ENCODE measurements at regions not wholly inside any gene's neighbourhood (a gene's known extent, or its start where the extent isn't known, plus 50 kb on each side); places are given as distances from the start of the nearest gene placed in this dataset.

- peak; percentile 87 for DNase-seq
- no peak for TF ChIP-seq CTCF (IDR thresholded peaks at IDR 0.05; ENCODE audit: low read depth, low read length)
- H3K27me3 ChIP-seq (ENCODE audit: insufficient read depth, low read depth, severe bottlenecking) = no peaks in the 10 kb centered on the region
Observed at GRCh38 chr12:124651516-124652273, 84.3 kb upstream of the NCOR2 start.

GRCh38 chr12:124650912-124651311 is 83.5 kb upstream of the NCOR2 start:
- Histone ChIP-seq H3K9me3 (ENCODE audit: severe bottlenecking) (peaks cover 21% of the 10 kb centered on the region), H3K36me3 (no peaks in the 10 kb centered on the region; the same call in none of the 2 replicates), H3K27me3 (ENCODE audit: insufficient read depth, low read depth, severe bottlenecking) (no peaks in the 10 kb centered on the region), H3K4me3 (ENCODE audit: low read depth, low read length) (no peak overlapping the region), H3K27ac (peak overlapping the region; percentile 99)
- DNase-seq = no peak
- no peak for TF ChIP-seq CTCF (IDR thresholded peaks at IDR 0.05; ENCODE audit: low read depth, low read length)

More at GRCh38 chr12:124651516-124652273, 84.3 kb upstream of the NCOR2 start:
- Histone ChIP-seq H3K4me3 (ENCODE audit: low read depth, low read length) (no peak overlapping the region), H3K27ac (peak overlapping the region; percentile 99), H3K36me3 (no peaks in the 10 kb centered on the region; the same call in none of the 2 replicates), H3K9me3 (ENCODE audit: severe bottlenecking) (peaks cover 21% of the 10 kb centered on the region)

- no peak for DNase-seq
- Histone ChIP-seq H3K36me3 (no peaks in the 10 kb centered on the region; the same call in none of the 2 replicates), H3K4me3 (ENCODE audit: low read depth, low read length) (no peak overlapping the region), H3K9me3 (ENCODE audit: severe bottlenecking) (peaks cover 21% of the 10 kb centered on the region), H3K27me3 (ENCODE audit: insufficient read depth, low read depth, severe bottlenecking) (no peaks in the 10 kb centered on the region), H3K27ac (peak overlapping the region; percentile 11; the same call in 1 of the 2 replicates)
- TF ChIP-seq CTCF (IDR thresholded peaks at IDR 0.05; ENCODE audit: low read depth, low read length) = no peak
Observed at GRCh38 chr12:124648710-124649384, 81.4 kb upstream of the NCOR2 start.

- peak overlapping the region; percentile 52 for H3K27ac ChIP-seq
- H3K9me3 ChIP-seq (ENCODE audit: severe bottlenecking) = peaks cover 21% of the 10 kb centered on the region
- no peaks in the 10 kb centered on the region; the same call in none of the 2 replicates for H3K36me3 ChIP-seq
- no peak for TF ChIP-seq CTCF (IDR thresholded peaks at IDR 0.05; ENCODE audit: low read depth, low read length)
- no peak for DNase-seq
- no peaks in the 10 kb centered on the region for H3K27me3 ChIP-seq (ENCODE audit: insufficient read depth, low read depth, severe bottlenecking)
- H3K4me3 ChIP-seq (ENCODE audit: low read depth, low read length) = no peak overlapping the region
Observed at GRCh38 chr12:124647316-124647715, 79.9 kb upstream of the NCOR2 start.

- Histone ChIP-seq H3K27me3 (ENCODE audit: insufficient read depth, low read depth, severe bottlenecking) (no peaks in the 10 kb centered on the region), H3K36me3 (no peaks in the 10 kb centered on the region; the same call in 1 of the 2 replicates), H3K9me3 (ENCODE audit: severe bottlenecking) (peaks cover 21% of the 10 kb centered on the region), H3K27ac (peak overlapping the region; percentile 52), H3K4me3 (ENCODE audit: low read depth, low read length) (no peak overlapping the region)
- DNase-seq = no peak
- no peak for TF ChIP-seq CTCF (IDR thresholded peaks at IDR 0.05; ENCODE audit: low read depth, low read length)
Observed at GRCh38 chr12:124646385-124647230, 79.2 kb upstream of the NCOR2 start.

All from WERI-Rb-1 (cell line).